ENCODE measurements at regions not wholly inside any gene's neighbourhood (a gene's known extent, or its start where the extent isn't known, plus 50 kb on each side); places are given as distances from the start of the nearest gene placed in this dataset.

DNA sequence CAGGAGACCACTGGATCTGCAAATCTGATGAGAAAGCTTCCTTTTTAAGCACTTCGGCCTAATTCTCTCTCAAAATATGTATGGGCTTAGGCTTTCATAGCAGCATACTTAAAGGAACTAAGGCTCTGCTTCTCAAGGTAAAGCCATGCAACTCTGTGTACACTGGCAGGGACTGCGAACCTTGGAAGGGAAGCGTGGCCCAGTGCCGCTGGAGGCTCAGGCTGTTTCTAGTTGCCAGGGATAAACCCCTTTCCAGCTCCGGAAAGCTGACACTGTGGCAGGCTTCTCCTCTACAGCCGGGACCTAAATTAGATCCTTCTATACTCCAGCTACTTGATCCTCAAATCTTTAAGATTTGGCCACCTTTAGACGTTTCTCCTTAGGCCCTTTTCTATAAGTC, 1091.3 kb upstream of the TENM3 start:
- TF ChIP-seq POLR2A (IDR thresholded peaks at IDR 0.05), result no peak
- TF ChIP-seq, protein P1, sequence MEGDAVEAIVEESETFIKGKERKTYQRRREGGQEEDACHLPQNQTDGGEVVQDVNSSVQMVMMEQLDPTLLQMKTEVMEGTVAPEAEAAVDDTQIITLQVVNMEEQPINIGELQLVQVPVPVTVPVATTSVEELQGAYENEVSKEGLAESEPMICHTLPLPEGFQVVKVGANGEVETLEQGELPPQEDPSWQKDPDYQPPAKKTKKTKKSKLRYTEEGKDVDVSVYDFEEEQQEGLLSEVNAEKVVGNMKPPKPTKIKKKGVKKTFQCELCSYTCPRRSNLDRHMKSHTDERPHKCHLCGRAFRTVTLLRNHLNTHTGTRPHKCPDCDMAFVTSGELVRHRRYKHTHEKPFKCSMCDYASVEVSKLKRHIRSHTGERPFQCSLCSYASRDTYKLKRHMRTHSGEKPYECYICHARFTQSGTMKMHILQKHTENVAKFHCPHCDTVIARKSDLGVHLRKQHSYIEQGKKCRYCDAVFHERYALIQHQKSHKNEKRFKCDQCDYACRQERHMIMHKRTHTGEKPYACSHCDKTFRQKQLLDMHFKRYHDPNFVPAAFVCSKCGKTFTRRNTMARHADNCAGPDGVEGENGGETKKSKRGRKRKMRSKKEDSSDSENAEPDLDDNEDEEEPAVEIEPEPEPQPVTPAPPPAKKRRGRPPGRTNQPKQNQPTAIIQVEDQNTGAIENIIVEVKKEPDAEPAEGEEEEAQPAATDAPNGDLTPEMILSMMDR (IDR thresholded peaks at IDR 0.05), result no peak

Measured in vagina (tissue), 2 donors.